ENCODE measurements at regions not wholly inside any gene's neighbourhood (a gene's known extent, or its start where the extent isn't known, plus 50 kb on each side); places are given as distances from the start of the nearest gene placed in this dataset.

DNA sequence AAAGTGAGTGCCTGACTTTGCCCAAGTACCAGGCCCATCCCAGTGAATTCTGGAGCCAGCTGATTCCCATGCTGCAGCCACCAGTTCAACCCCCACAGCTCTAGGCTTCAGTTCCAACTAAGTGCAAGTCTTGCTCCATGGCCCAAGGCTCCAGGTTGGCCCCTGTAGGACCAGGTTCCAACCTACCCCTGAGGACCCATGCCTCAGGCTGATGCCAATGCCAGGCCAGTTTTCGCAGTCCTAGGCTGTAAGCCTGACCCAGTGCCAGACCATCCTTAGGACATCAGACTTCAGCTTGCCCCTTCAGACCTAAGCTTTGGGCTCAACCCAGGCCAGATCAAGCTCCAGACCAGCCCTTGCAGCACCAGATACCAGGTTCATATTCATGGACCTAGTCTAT is 352.6 kb downstream of the FSCB start:
- ATAC-seq (ENCODE audit: low read depth), result no peak

More for the DNA sequence above, 352.6 kb downstream of the FSCB start:
- Histone ChIP-seq H2BK15ac (ENCODE audit: low read depth, low read length) (no peak overlapping the region), H3K56ac (ENCODE audit: extremely low read depth, insufficient read depth, low read length) (no peak overlapping the region), H3K23ac (ENCODE audit: low read depth, low read length) (no peak overlapping the region), H4K5ac (ENCODE audit: low read depth, low read length) (no peak overlapping the region), H3K27me3 (ENCODE audit: control insufficient read depth, insufficient read depth, low read length) (no peaks in the 10 kb centered on the region), H2AK5ac (ENCODE audit: low read depth, low read length) (no peak overlapping the region), H3K4ac (ENCODE audit: low read depth, low read length) (no peak overlapping the region), H2AK9ac (replicated peaks; ENCODE audit: low read depth, low read length, poor library complexity) (no peak overlapping the region), H3K4me3 (ENCODE audit: insufficient read depth, low read depth, low read length) (no peak overlapping the region), H3K9me1 (ENCODE audit: insufficient read depth, low read length) (no peaks in the 10 kb centered on the region), H2BK120ac (ENCODE audit: low read depth, low read length) (no peak overlapping the region), H3K9me3 (ENCODE audit: control insufficient read depth, insufficient read depth, low read length) (peaks cover 10% of the 10 kb centered on the region), H2BK5ac (ENCODE audit: low read depth, low read length, poor library complexity, severe bottlenecking) (no peak overlapping the region), H4K91ac (ENCODE audit: insufficient read depth, low read depth, low read length) (no peak overlapping the region), H2BK20ac (ENCODE audit: low read depth, low read length) (no peak overlapping the region), H4K20me1 (ENCODE audit: insufficient read depth, low read length) (no peaks in the 10 kb centered on the region), H3K36me3 (ENCODE audit: control insufficient read depth, insufficient read depth, low read length) (no peaks in the 10 kb centered on the region), H3K4me1 (ENCODE audit: control insufficient read depth, insufficient read depth, low read length) (no peaks in the 10 kb centered on the region), H3K4me2 (ENCODE audit: low read depth, low read length) (no peak overlapping the region), H3K9ac (ENCODE audit: low read depth, low read length) (no peak overlapping the region), H3K27ac (ENCODE audit: insufficient read depth, low read length) (no peak overlapping the region), H3K14ac (replicated peaks; ENCODE audit: low read depth, low read length) (no peak overlapping the region), H3K79me1 (ENCODE audit: low read depth in 1 of 2, low read length in 2 of 2) (no peaks in the 10 kb centered on the region), H3K18ac (ENCODE audit: low read depth, low read length) (no peak overlapping the region), H4K8ac (ENCODE audit: low read depth in 2 of 2, low read length in 2 of 2) (no peak overlapping the region), H2AFZ (replicated peaks; ENCODE audit: low read length, poor library complexity) (no peak overlapping the region)
- BruUV-seq (replicated peaks), result no TSS peak
- ChIA-PET CTCF (no interaction called here), POLR2A (ENCODE audit: unreplicated experiment) (no interaction called here)
- intact Hi-C loops (cut with micrococcal nuclease) (no loop called here), in situ Hi-C loops (cut with MboI; ENCODE audit: low sequenced_read_pairs) (no loop called here), dilution Hi-C loops (cut with HindIII; ENCODE audit: low sequenced_read_pairs, unreplicated experiment) (no loop called here)
- TF ChIP-seq CEBPB (IDR thresholded peaks at IDR 0.05; ENCODE audit: low read depth, low read length), result no peak
- no peak for TF ChIP-seq NFE2L2 (IDR thresholded peaks at IDR 0.05; ENCODE audit: low read depth, low read length)
- TF ChIP-seq RAD21 (IDR thresholded peaks at IDR 0.05; ENCODE audit: low read length), result no peak
- WGBS, 2 experiments (ENCODE audit: extremely low coverage in 2 of 2, insufficient read length in 1 of 2), result no CpG with 5 or more reads among the region's 1 CpG
- DNase-seq, result no peak
